ENCODE measurements at regions not wholly inside any gene's neighbourhood (a gene's known extent, or its start where the extent isn't known, plus 50 kb on each side); places are given as distances from the start of the nearest gene placed in this dataset.
A peak's percentile ranks its signal among the peaks of the same experiment; 100 is the strongest.

- Mint-ChIP-seq H3K4me3 (no peak overlapping the region), H3K4me1 (no peaks in the 10 kb centered on the region), H3K27ac (no peak overlapping the region), H3K36me3 (ENCODE audit: low read depth) (no peaks in the 10 kb centered on the region), H3K27me3 (ENCODE audit: low read depth, poor library complexity) (peaks cover 29% of the 10 kb centered on the region), H3K9me3 (peaks cover 9% of the 10 kb centered on the region)
- DNase-seq: no peak
- no peak for TF ChIP-seq CTCF (IDR thresholded peaks at IDR 0.05)
Measured at GRCh38 chr20:60974441-60974945, 277.6 kb upstream of the CDH4 start.

GRCh38 chr20:60976139-60976538, 275.9 kb upstream of the CDH4 start:
- no peak for TF ChIP-seq CTCF (IDR thresholded peaks at IDR 0.05)
- Mint-ChIP-seq H3K27ac (no peak overlapping the region), H3K36me3 (ENCODE audit: low read depth) (no peaks in the 10 kb centered on the region), H3K4me1 (no peaks in the 10 kb centered on the region), H3K27me3 (ENCODE audit: low read depth, poor library complexity) (peaks cover 21% of the 10 kb centered on the region), H3K9me3 (peaks cover 24% of the 10 kb centered on the region), H3K4me3 (no peak overlapping the region)
- no peak for DNase-seq

GRCh38 chr20:60976913-60977312, 275.1 kb upstream of the CDH4 start:
- Mint-ChIP-seq H3K4me3 (no peak overlapping the region), H3K4me1 (no peaks in the 10 kb centered on the region), H3K27ac (no peak overlapping the region), H3K27me3 (ENCODE audit: low read depth, poor library complexity) (peaks cover 18% of the 10 kb centered on the region), H3K9me3 (peaks cover 24% of the 10 kb centered on the region), H3K36me3 (ENCODE audit: low read depth) (no peaks in the 10 kb centered on the region)
- no peak for TF ChIP-seq CTCF (IDR thresholded peaks at IDR 0.05)
- no peak for DNase-seq

- H3K4me3 Mint-ChIP-seq: no peak overlapping the region
- peak overlapping the region; percentile 56 for H3K27ac Mint-ChIP-seq
- no peak for DNase-seq
- H3K36me3 Mint-ChIP-seq (ENCODE audit: low read depth): no peaks in the 10 kb centered on the region
- no peaks in the 10 kb centered on the region for H3K4me1 Mint-ChIP-seq
- peaks cover 24% of the 10 kb centered on the region for H3K9me3 Mint-ChIP-seq
- peaks cover 12% of the 10 kb centered on the region for H3K27me3 Mint-ChIP-seq (ENCODE audit: low read depth, poor library complexity)
- TF ChIP-seq CTCF (IDR thresholded peaks at IDR 0.05): no peak
Measured at GRCh38 chr20:60977901-60978300, 274.2 kb upstream of the CDH4 start.

- no peak for TF ChIP-seq CTCF (IDR thresholded peaks at IDR 0.05)
- H3K4me3 Mint-ChIP-seq: no peak overlapping the region
- peaks cover 26% of the 10 kb centered on the region for H3K27me3 Mint-ChIP-seq (ENCODE audit: low read depth, poor library complexity)
Measured at GRCh38 chr20:60984666-60985065, 267.4 kb upstream of the CDH4 start.

GRCh38 chr20:60986506-60987156, 265.4 kb upstream of the CDH4 start:
- Mint-ChIP-seq H3K9me3 (peaks cover 4% of the 10 kb centered on the region), H3K4me1 (no peaks in the 10 kb centered on the region), H3K27ac (no peak overlapping the region), H3K27me3 (ENCODE audit: low read depth, poor library complexity) (peaks cover 27% of the 10 kb centered on the region), H3K4me3 (no peak overlapping the region), H3K36me3 (ENCODE audit: low read depth) (no peaks in the 10 kb centered on the region)
- DNase-seq: no peak
- TF ChIP-seq CTCF (IDR thresholded peaks at IDR 0.05): no peak

More at GRCh38 chr20:60984666-60985065, 267.4 kb upstream of the CDH4 start:
- DNase-seq: no peak
- Mint-ChIP-seq H3K4me1 (no peaks in the 10 kb centered on the region), H3K9me3 (peaks cover 17% of the 10 kb centered on the region), H3K36me3 (ENCODE audit: low read depth) (no peaks in the 10 kb centered on the region), H3K27ac (no peak overlapping the region)
